GM20000 (cell line): ENCODE measurements at regions not wholly inside any gene's neighbourhood (a gene's known extent, or its start where the extent isn't known, plus 50 kb on each side); places are given as distances from the start of the nearest gene placed in this dataset.
"Not testable (repeated sequence)": the region's sequence is repeated elsewhere in the genome, so short reads cannot be mapped to it uniquely, and the experiment has no call there.

Experiments used
- DNase-seq: peaks from one replicate; pipeline ENCODE4 v3.0.0; 2012; ENCODE audit warnings: low spot score
- TF ChIP-seq, protein P1 (sequence below): IDR thresholded peaks from 2 replicates; pipeline ENCODE4 v1.5.1; 2012; ENCODE audit warnings: mild to moderate bottlenecking, control low read depth; ENCODE audit errors: extremely low read depth, missing control alignments

DNA sequence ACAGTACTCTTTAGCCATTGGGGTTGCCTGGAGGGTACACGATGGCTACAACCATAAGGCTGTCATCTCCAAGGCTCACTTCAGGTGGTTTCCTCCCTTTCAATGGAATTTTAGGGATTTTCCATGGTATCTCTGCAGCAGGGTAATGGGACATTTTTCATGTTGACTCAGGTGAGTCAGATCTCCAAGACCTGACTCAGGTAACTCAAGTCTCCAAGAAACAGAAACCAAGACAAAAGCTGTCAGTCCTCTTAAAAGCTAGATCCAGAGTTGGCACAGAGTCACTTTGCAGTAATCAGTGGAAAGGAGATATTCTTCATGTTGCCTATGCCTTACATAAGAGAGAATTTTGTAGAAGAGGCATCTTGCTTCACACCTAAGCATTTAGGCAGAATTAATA is 375.8 kb upstream of the ARPP21 start:
- no peak for DNase-seq
- TF ChIP-seq, protein P1, sequence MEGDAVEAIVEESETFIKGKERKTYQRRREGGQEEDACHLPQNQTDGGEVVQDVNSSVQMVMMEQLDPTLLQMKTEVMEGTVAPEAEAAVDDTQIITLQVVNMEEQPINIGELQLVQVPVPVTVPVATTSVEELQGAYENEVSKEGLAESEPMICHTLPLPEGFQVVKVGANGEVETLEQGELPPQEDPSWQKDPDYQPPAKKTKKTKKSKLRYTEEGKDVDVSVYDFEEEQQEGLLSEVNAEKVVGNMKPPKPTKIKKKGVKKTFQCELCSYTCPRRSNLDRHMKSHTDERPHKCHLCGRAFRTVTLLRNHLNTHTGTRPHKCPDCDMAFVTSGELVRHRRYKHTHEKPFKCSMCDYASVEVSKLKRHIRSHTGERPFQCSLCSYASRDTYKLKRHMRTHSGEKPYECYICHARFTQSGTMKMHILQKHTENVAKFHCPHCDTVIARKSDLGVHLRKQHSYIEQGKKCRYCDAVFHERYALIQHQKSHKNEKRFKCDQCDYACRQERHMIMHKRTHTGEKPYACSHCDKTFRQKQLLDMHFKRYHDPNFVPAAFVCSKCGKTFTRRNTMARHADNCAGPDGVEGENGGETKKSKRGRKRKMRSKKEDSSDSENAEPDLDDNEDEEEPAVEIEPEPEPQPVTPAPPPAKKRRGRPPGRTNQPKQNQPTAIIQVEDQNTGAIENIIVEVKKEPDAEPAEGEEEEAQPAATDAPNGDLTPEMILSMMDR: no peak

DNA sequence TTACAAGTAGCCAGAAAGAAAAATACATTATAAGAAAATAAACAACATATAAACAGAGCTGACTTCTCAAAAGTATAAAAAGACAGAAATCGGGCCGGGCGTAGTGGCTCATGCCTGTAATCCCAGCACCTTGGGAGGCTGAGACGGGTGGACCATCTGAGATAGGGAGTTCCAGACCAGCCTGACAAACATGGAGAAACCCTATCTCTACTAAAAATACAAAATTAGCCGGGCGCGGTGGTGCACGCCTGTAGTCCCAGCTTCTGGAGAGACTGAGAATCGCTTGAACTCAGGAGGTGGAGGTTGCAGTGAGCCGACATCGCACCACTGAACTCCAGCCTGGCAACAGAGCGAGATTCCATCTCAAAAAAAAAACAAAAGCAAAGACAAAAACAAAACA is 373.3 kb upstream of the ARPP21 start:
- DNase-seq: not testable (repeated sequence)

DNA sequence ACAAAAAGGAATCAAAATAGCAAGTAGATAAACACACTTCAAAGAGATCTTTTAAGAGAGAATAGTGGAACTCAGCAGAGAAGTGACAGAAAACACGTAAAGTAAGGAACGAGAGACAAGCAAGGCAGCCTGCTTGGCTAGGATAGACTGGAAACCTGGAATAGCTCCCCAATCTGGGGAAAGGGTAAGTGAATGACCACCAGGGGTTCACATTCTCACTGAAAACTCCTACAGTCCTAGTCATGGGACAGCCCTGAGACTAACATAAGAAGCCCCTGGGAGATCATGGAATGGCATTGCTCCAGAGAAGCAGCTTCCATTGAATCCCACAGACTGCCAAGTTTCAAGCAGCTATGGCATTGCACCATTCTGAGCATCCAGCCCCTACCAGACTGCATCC is 363.6 kb upstream of the ARPP21 start:
- DNase-seq: no peak
- TF ChIP-seq, protein P1: no peak

- no peak for DNase-seq
- TF ChIP-seq, protein P1: no peak
Measured at GRCh38 chr3:35276568-35276967, 362.8 kb upstream of the ARPP21 start.

DNA sequence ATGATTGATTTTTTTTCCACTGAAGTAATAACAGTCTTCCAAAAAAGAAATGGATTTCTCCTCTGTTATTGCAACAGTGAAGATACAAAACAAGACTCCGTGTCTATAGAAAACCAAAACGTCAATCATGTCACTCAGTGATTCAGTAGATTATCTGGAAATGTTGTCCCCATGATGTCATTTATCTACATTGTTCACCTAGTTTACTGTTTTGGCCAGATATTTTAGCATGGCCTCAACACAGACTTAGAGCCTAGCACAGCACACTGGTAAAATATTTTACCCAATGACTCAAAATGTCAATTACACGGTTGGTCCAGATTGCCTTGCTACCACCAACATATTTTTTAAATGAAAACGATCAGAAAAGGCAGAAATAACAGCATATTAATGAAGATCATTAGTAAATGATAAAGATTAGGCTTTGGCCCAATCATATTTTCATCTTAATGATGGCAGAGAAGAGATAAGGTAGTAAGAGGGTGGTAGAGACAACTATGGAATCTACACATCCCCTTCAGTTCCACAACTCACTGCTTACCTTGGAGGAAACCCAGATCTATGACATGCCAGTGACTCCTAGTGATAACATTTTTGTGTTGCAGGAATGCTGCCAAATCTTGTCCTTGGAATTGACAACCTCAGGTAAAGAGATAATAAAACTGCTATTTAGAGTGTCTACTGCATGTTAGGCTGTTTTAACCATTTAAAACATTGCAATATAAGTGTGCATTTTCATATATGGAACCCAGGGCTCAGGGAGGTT is 347.7 kb upstream of the ARPP21 start:
- DNase-seq: no peak
- TF ChIP-seq, protein P1: no peak

DNA sequence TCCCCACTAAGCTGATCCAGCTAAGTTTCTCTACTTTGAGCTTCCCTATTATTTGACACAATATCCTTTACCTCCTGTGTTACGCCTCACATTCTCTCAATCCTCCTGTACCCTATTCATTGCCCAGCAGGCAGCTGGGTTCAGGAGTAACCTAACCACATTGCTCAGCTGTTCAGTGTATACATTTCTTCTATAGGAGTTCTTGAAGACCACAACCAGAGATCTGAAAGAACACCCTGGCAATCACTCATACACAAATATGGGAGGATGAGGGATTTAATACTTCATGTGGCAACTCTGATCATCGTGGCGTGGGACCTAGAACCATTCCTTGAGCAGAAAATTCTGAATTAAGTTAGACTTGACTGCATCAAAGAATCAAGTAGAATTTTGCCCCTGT is 346.8 kb upstream of the ARPP21 start:
- no peak for DNase-seq
- TF ChIP-seq, protein P1: no peak

GRCh38 chr3:35295906-35296305 is 343.4 kb upstream of the ARPP21 start:
- TF ChIP-seq, protein P1: no peak
- no peak for DNase-seq

DNA sequence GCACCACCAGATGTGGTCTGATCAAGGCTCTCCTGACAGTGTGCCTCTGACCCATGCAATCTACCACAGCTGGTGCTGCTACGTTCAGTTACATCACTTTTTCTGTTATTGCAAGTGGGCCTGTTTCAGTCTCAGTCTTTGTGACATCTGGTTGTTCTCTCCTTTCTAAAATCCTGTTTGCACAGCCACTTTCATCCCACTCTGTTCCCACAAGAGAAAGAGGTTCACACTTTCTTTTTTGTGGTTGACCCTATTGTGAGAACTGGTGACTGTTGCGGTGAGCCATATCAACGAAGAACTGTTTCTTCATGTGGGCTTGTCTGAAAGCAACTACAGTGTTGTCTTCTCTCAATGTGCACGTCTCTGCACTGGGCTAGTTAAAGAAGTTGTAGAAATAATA is 342.8 kb upstream of the ARPP21 start:
- no peak for DNase-seq

DNA sequence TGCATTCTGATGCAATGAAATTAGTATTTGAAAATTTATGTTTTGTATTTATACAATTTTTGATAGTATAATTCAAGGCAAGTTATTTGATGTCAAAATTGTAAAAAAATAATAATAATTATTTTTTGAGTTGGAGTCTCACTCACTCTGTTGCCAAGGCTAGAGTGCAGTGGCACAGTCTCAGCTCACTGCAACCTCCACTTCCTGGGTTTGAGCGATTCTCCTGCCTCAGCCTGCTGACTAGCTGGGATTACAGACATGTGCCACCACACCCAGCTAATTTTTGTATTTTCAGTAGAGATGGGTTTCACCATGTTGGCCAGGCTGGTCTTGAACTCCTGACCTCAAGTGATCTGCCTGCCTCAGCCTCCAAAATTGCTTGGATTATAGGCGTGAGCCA is 342.4 kb upstream of the ARPP21 start:
- not testable (repeated sequence) for DNase-seq

More for the DNA sequence above, 342.8 kb upstream of the ARPP21 start:
- TF ChIP-seq, protein P1: no peak
